ENCODE measurements at regions not wholly inside any gene's neighbourhood (a gene's known extent, or its start where the extent isn't known, plus 50 kb on each side); places are given as distances from the start of the nearest gene placed in this dataset.
A peak's percentile ranks its signal among the peaks of the same experiment; 100 is the strongest.

DNA sequence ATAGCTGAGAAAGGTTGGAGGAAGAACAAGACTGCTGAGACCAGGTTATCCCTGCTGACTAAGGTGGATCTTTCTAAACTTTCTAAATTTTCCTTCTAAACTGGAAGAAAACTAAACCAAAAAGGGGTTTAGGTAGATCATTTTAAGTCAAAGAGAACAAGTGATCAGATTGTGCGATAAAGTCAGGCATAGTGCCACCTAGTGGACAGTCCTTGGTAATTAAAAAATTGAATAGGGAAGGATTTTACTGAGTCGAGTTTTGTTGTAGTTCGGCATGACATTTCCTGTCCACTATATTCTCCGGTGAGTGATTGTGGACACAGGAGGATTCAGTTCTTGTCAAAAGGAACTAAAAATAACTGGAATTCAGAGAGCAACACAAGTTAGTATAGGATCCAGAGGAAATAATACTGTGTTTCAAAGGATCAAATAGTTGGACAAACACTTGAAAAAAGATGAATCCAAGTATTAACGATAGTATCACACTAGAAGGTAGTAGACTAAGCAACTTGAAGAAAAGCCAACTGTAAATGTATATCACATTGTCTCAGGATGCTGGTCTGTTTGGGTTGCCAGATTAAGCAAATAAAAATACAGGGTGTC, 1236.4 kb downstream of the FAM181B start:
- peak in 1 of 2 experiments; percentile 1 for DNase-seq

DNA sequence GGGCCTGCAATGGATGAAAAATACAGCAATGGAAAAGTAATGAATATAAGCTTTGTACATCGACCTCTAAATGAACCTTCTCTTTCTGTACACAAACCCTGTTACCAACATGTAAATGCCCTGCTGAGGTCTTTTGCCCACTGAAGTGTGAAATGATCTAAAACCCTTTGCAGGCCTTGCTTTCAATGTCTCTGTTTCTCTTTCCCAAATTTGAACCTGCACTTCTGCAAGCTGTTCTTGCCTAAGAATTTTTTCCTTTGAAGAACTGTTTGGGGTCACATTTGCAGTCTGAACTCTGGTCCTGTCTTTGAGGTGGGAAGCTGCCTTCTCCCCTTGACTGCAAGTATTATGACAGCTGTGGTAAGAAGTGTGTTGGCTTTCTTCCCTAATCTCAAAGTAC, 1237.1 kb downstream of the FAM181B start:
- DNase-seq = no peak

GRCh38 chr11:81495699-81496292, 1237.9 kb downstream of the FAM181B start:
- DNase-seq = no peak

DNA sequence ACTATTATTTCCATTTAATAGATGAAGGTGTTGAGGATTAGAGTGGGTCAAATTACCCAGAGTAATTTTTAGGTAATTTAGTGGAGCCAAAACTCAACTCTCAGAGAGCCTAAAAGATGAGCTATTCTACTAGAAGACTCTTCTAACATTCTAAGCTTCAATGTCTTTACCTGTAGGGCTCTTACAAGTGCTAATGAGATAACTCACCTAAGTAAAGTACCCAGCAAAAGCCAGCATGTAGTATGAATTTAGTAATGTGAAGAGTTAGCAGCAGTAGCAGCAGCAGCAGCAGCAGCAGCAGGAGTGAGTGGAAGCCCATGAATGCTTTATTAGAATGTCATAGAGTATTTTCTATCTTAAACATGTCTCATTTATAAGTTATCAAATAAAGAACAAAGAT, 1239.2 kb downstream of the FAM181B start:
- DNase-seq = no peak

DNA sequence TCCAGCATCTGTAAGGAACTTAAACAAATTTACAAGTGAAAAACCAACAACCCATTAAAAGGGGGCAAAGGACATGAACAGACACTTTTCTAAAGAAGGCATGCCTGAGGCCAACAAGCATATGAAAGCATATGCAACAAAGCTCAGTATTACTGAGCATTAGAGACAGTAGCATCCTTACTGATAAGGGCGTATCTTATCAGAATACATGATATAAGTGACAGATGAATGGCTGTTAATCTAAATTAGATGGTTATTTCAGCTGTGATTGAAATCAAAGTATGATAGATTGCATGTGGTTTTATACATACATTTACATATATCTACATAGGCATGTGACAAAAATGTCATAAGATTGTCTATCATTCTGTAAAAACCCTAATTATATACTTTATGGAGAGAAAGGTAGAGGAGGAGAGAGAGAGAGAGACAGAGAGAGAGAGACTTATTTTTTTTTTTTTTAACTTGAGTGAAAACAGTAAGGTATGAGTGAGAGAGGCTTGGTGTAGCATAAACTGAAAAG, 1240.7 kb downstream of the FAM181B start:
- no peak for DNase-seq

DNA sequence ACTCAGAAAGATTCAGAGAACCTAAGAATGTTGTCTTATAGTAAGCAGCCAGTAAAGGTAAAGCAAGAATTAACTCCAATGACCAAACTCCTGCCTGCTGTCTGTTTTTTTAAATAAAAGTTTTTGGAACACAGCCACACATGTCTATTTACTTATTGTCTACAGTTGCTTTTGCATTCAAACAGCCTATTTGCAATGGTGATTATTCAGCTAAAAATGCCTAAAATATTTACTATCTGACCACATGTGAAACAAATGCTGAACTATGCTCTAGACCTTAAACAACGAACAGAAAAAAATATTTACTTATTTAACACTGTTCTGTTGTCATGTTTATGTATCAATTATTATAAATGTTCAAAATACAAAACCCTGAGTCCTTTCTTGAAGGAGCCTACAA, 1246.6 kb downstream of the FAM181B start:
- DNase-seq = no peak

DNA sequence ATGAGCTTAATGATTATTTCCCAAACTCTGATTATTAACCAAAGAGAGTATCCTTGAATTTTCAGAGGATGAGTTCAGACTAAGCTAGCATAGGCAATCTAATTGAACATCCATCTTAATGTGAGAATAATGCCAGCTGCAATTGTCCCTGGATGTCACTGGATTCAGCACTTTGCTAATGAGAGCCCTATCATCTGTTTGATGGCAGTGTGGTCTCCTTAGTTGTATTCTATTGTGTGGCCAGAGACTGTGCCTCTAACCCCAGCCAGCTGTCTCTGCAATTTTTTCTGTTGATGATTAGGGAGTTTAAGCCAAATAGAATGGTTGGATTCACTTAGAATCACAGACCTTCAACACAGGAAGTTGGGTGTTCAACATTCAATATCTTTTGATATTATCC, 1249.5 kb downstream of the FAM181B start:
- no peak for DNase-seq

DNA sequence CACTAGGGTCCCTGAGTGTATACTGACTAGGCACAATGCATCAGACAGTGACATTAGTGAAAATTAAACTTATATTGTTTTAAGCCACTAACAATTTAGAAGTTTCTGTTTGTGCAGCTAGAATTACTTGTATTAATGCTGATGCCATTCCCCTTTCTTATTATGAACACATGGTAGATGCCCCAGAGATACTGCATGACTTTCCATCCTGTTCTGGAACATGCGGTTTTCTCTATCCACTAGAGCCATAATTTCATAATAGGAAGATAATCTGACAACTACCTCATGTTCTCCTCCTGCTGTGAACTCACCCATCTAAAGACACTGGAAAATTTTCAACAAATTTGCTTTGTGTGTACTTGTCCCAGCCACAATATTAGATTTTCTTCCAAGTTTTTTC, 1256.4 kb downstream of the FAM181B start:
- DNase-seq = no peak

DNA sequence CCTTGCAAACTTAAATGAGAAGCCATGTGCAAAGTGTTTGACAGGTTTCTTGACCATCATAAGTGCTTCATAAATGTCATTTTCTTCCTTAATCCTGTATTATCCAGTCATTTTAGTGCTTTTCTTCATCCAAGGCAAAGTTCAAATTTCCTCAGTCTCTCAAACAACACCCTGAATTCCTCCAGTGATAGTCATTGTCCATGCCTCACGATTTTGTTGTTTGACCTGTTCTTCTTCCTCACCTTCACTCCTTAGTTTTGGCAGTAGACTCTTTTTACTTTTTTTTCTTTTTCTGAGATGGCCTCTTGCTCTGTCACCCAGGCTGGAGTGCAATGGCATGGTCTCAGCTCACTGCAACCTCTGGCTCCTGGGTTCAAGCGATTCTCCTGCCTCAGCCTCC, 1257.3 kb downstream of the FAM181B start:
- no peak for DNase-seq

GRCh38 chr11:81472646-81473045, 1261.0 kb downstream of the FAM181B start:
- no peak for DNase-seq

- DNase-seq = no peak
Observed at GRCh38 chr11:81470446-81470845, 1263.2 kb downstream of the FAM181B start.

DNA sequence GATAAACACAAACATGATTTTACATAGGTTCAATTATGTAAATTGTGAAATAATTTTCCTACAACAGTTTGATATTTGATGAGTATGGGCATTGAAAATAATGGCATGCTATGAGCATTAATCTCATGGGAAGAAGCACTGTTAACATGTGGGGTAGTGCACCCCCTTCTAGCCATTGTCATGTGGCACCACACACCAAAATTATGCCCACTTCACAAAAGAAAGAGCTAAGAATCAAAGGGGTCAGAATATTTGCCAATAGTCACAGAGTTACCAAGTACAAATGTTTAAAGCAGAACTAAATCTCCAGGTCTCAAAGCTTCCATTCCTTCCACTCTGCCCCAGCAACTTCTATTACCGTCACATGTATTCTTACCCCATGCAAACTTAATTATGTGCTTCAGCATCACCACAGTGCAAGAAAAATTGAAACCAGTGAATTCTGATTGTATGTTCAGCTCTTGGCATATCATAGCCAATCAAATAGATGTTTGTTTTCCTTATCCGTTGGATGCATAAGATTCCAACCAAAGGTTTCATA, 1273.8 kb downstream of the FAM181B start:
- DNase-seq = no peak

DNA sequence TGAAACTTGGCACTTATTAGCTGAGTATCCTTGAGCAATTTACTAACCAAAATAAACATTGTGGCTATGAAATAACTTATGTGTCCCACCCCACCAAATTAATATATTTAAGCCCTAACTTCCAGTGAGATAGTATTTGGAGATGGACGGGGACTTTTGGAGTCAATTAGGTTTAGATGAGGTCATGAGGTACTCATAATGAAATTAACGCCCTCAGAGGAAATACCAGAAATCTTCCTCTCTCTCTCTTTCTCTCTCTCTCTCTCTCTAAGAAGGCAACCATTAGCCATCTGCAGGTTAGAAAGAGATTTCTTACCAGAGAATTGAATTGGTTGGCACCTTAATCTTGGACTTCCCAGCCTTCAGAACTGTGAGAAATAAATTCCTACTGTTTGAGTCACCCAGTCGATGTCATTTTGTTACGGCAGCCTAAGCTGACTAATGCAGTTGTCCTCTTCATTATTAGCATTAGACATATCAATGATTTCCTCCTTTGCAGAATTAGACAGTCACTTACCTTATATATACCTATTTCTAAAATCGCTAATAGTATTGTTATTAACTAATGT, 1284.0 kb downstream of the FAM181B start:
- no peak for DNase-seq

GRCh38 chr11:81444297-81444696, 1289.4 kb downstream of the FAM181B start:
- no peak for DNase-seq

GRCh38 chr11:81432333-81432732, 1301.3 kb downstream of the FAM181B start:
- no peak for DNase-seq

GRCh38 chr11:81424822-81425221, 1308.8 kb downstream of the FAM181B start:
- no peak for DNase-seq

- no peak for DNase-seq
Observed at GRCh38 chr11:81422402-81422801, 1311.3 kb downstream of the FAM181B start.

GRCh38 chr11:81421251-81421860, 1312.3 kb downstream of the FAM181B start:
- no peak for DNase-seq

DNA sequence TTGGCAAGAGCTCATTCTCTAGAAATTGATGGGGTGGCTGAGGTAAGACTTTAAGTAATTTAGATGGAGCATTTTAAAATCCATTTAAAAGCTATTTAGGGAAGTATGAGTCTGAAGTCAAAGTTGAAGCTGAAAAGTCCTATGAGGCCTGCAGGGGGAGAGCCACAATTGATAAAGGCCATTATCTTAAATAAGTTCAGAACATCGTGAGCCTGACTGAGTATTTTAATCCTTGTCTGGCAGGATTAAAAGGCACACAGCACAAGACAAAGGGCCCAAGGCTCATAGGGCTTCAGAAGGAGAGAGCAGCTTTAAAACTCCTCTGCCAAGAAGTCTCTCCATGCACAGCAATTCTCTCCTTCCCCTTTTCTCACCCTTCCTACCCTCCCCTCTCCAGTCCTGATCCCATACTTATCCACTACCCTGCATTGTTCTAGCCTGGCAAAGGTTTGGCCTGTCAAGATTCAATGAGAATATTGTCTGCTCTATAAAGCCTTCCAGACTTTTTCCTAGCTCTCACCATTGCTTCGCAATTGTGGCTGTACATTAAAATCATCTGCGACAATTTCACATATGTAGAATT, 1312.9 kb downstream of the FAM181B start:
- DNase-seq = no peak

- DNase-seq = no peak
Observed at GRCh38 chr11:81397316-81397715, 1336.3 kb downstream of the FAM181B start.

- DNase-seq = no peak
Observed at GRCh38 chr11:81394311-81394710, 1339.4 kb downstream of the FAM181B start.

GRCh38 chr11:81388326-81388725, 1345.3 kb downstream of the FAM181B start:
- no peak for DNase-seq

DNA sequence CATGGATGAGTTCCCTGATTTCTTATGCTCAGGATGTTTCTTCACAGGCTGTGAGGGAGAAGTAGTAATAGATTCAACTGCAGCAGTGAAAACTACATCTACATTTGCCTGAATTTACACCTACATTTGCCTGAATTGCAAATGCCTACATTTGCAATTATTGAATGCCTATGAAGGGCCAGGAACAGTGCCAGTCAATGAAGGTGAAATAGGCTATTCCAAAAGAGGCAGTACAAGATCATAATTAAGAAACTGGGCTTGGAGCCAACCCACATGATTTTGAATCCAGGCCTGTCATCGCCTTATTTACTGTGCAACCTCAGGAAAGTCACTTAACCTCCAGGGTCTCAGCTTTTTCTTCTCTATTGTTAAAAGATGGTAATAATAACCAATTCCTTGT, 1353.3 kb downstream of the FAM181B start:
- DNase-seq = no peak
